Uterus (tissue), 2 donors: ENCODE measurements at regions not wholly inside any gene's neighbourhood (a gene's known extent, or its start where the extent isn't known, plus 50 kb on each side); places are given as distances from the start of the nearest gene placed in this dataset.

Experiments used
- CTCF ChIP-seq, 4 experiments: fragments of 200-600 bp in 2 of 4; fragments of 450-650 bp in 2 of 4; sonication (generic) in 2 of 4; IDR thresholded peaks; one replicate each; pipeline ENCODE4 v1.5.1; 2016 to 2019; ENCODE audit warnings: antibody characterized with exemption in 4 of 4, mild to moderate bottlenecking in 2 of 4, moderate library complexity in 1 of 4
- POLR2A ChIP-seq, 2 donors: fragments of 450-650 bp; IDR thresholded peaks; one replicate each; pipeline ENCODE4 v1.6.1; 2016; ENCODE audit warnings: antibody characterized with exemption in 2 of 2, mild to moderate bottlenecking in 1 of 2, moderate library complexity in 1 of 2

DNA sequence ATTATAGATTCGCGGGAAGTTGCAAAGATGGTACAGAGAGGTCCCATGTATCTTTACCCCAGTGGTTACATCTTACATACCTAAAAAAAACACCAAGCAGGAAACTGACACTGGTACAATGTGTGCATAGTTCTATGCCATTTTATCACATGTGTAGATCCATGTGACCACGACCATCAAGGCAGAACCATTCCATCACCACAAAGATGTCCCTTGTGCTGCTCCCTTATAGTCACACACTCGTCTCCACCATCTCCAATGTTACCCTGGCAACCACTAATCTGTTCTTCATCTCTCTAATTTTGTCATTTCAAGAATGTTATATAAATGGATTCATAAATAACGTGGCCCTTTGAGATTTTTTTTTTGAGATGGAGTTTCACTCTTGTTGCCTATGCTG is 156.9 kb upstream of the MAGI3 start:
- TF ChIP-seq CTCF (IDR thresholded peaks at IDR 0.05) (no peak), POLR2A (IDR thresholded peaks at IDR 0.05) (no peak)
